Sciatic nerve (tissue), 2 donors: ENCODE measurements at regions not wholly inside any gene's neighbourhood (a gene's known extent, or its start where the extent isn't known, plus 50 kb on each side); places are given as distances from the start of the nearest gene placed in this dataset.

Experiments
- ATAC-seq: fragments of 200-7000 bp; cut with Tn5 transposase; one replicate; pipeline ENCODE4 v1.9.1; 2020; ENCODE audit warnings: mild to moderate bottlenecking, moderate library complexity
- DNase-seq: peaks from one replicate; pipeline ENCODE4 v3.0.0-alpha.2; 2020; ENCODE audit warnings: low spot score
- intact Hi-C: fragments of 100-400 bp; cut with DNase I; formaldehyde crosslinking; loops from one replicate; pipeline ENCODE4 v1.14.2; 2022
- donor health status: DM: no; HTN: no; CAD: no.
- donor health status: DM: no; HTN: no; CAD: no.

DNA sequence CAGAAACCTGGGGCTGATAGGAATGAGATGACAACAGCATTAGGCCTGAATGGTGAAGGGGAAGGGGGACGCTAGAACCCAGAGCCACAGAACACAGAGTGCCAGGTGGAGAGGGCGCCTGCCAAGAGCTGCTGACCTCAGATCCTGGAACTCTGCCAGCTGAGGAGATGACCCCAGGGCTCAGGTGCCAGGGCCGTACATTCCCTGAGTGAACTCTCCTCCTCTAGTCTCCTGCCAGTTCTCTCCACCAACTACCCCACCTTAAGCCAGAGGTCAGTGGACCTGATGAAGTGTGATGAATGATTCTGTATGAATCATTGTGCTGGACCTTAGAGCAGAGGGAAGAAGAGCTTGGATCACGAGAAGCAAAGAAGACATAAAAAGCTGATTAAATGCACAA, 1582.2 kb upstream of the ACVR2A start:
- peak; percentile 36 for ATAC-seq
- no peak for DNase-seq
- intact Hi-C loops = no loop called here

DNA sequence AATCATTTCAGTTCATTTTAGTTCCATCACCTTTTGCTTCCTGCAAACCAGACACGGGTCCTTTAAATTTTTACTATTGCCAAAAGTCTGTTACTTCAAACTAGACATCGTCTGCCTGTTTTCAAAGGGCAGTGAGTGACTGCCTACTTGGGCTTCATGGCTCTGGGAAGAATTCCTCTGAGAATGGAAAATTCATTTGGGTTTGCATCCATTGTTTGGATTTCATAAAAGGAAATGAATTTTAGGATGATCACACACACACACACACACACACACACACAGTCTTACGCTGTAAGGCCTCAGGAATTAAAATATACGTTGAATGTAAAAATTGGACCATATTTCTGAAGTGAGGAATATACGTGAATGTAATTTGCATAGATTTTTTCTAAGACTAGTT, 1584.3 kb upstream of the ACVR2A start:
- DNase-seq = no peak
- ATAC-seq = no peak
- intact Hi-C loops = no loop called here

DNA sequence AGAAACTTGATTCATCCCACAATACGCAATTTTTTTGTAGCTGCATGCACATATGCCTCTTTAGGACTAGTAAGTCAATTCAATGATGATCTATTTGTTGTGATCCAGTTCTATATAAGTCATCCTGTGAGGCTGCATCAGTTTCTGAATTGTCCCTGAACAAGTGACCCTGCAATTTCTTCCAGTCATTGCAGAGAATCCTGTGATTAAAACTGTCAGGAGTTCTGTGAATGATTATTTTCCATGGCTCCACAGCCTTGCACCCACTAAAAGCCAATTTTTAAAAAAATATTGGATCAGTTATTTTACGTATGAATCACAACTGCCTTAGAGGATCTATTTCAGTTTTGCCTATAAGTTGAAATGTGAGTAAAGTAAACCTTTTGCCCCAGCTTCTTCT, 1585.0 kb upstream of the ACVR2A start:
- ATAC-seq = no peak
- DNase-seq = no peak

DNA sequence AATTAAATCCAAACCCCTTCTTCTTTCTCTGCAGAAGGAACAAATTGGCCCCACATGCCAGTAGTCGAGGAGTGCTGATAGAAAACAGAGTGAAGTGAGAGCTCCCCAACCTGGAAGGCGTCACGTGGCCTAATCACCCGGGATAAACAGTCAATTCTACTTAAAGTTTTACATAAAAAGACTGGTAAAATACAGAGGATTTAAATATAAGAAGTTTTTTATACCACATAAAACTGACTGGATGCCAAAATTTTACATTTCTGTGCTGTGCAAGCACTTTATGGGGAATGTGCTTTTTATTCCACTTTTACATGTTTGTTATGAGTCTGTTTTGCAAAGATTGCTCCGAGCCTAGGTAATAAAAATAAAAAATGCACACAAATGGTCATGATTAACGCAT, 1586.8 kb upstream of the ACVR2A start:
- DNase-seq = no peak
- intact Hi-C loops = no loop called here
- no peak for ATAC-seq

More for the DNA sequence above, 1585.0 kb upstream of the ACVR2A start:
- intact Hi-C loops = no loop called here

DNA sequence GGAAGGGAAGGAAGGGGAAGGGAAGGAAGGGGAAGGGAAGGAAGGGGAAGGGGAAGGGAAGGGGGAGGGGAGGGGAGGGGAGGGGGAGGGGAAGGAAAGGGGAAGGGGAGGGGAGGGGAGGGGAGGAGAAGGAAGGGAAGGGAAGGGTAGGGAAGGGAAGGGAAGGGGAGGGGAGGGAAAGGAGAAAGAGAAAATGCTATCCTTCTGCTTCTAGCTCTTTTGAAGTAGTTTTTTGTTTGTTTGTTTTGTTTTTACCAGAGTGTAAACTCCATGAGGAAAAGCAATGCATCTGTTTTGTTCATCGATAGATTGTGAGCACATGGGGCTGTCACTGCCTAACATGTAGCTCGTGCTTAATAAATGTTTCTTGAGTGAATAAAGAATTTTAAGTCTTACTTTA, 1592.7 kb upstream of the ACVR2A start:
- no peak for ATAC-seq
- DNase-seq = no peak
- intact Hi-C loops = no loop called here

DNA sequence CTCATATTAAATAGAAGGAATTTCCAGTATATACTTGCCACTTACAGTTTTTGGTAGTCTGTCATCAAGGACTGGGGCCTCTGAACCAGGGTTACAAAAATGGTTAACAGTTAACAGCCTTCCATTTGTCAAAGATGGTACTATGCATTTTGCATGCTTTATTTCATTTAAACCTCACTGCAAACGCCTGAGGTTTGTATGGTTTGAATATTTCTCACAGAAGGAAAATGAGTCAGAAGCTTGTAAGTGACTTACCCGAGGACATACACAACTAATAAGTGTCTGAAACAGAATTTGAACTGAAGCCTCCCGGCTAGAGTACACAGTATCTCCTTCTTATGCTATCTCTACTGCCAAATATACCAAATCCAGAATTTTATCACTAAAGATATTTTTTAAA, 1593.5 kb upstream of the ACVR2A start:
- no peak for ATAC-seq
- no peak for DNase-seq
- intact Hi-C loops = no loop called here

DNA sequence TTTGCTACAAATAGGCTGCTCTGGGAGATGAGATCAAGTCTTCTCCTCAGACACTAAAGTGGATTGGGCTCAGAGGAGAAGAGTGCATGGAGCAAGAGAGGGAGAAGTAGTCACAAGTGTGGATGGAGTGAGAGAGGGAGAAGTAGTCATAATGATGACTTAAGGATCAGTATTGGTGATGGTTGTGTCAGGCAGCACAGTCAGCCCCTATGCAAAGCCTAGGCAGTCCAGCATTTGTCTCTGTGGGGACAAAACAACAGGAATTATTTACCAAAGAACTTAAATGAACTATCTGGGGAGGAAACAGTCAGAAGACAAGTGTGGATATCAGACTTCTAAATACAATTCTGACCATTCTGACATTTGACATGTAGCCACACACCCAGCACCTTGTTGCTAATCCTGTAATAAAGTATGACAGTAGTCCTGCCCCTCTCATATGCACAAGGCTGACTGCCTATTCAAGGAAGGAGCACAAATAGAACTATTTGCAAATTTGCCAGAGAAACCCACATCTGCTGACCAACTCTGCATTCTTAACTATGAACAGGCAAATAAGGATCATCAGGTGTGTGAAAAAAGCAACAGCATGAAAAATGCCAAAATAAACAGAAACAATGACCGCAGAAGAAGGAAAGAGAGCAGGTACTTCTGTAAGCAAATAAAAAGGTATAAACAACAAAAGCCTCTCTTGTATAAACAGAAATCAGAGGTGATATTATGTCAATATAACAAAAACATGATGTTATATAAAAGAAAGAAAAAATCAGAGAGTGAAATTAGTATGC, 1597.9 kb upstream of the ACVR2A start:
- intact Hi-C loops = no loop called here
- ATAC-seq (no peak), DNase-seq (no peak)

DNA sequence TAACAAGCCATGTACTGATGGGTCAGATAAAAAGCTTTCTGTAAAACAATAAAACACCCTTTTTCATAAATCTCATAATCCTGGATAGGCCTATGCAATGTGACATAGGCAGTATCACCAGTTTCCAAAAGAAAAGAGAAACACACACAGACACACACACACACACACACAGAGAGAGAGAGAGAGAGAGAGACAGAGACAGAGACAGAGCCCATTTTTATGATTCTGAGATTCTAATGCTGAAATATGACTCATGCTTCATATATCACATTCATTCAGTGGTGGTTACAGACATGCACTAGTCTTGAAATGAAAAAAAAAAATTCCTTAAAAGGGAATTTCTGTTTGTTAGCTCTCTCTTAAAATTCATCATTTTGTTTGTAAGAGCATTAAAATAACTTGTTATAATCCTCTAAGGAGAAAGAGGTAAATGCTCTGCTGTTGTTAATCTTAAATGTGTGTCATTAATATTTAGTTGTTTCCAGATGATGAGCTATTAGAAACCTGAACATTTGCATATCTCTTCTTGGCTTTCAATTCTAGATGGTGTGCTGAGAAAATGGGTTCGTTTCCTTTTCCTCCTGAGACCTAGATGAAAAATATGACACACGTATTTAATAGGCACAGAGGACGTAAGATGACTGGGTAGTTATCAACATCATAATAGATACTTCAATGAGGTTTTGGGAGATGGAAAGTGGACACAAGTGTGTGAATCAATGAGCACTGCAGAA, 1598.7 kb upstream of the ACVR2A start:
- DNase-seq = no peak
- intact Hi-C loops = no loop called here
- ATAC-seq = no peak

DNA sequence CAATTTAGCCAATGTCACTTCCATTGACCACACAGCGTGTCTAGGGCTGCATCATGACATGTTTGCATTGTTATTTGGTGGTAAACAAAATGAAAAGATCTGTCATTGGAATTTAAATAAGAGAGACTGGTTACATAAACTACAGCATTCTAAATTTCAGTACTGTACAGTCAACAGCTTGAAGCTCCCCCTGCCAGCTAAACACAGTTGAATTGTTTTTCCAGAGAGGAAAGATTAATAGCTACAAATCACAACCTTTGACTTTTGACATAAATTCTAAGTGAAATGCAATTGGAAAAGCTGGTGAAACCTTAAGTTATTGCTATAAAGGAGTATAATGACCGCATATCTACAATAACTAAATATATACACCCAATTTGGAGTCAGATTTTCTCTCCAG, 1600.0 kb upstream of the ACVR2A start:
- no peak for DNase-seq
- no peak for ATAC-seq
- intact Hi-C loops = no loop called here

DNA sequence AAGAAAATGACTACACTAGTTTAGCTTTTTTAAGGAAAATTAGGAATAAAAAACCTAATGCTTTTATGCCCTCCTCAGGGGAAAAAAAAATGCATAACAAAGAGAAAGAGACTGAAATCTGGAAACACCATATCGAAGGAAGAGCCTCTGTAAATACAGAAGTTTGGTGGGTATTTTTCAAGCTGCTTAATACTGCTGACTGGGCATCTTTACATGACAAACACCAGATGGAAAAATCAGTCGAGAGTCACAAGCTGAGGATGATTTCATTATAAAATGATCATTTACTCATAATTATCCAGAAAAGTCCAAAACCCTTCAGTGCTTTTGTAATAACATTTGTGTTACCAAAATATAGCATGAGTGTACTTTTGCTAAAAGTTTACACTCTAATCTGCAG, 1600.7 kb upstream of the ACVR2A start:
- intact Hi-C loops = no loop called here
- DNase-seq = no peak
- no peak for ATAC-seq

DNA sequence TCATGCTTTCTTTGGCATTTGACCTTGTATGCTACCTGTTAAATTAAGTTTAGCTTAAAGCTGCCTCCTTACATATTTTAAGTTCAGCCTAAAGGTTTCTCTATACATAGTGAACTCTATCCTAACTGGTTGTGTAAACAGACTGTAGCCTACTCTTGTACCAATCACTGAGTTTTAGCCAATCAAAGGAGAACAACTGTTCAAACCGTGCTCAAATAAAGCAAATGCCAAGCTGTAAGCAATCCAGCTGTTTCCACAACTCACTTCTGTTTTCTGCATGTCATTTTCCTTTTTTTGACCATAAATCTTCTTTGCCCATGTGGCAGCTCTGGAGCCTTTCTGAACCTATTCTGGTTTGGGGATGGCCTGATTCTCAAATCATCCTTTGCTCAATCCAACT, 1603.8 kb upstream of the ACVR2A start:
- DNase-seq (no peak), ATAC-seq (no peak)
- intact Hi-C loops = no loop called here

DNA sequence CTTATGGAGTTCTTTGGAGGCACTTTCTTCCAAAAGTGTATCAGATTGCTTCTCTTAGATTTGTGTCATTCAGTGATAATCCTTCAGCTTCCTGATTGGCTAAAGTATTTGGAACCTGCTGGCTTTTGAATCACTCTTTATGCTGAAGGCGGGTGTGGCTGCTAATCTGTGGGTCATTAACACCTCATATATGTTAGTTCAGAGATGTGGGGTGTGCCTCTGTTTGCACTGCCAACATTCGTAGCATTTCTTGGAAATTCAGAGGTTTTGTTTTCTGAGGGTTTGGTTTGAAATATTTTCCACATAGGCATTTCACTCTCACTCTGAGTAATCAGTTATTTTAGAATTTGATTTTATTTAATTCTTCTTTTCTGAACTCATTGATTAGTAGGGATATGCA, 1604.4 kb upstream of the ACVR2A start:
- DNase-seq = no peak
- ATAC-seq = no peak
- intact Hi-C loops = no loop called here

DNA sequence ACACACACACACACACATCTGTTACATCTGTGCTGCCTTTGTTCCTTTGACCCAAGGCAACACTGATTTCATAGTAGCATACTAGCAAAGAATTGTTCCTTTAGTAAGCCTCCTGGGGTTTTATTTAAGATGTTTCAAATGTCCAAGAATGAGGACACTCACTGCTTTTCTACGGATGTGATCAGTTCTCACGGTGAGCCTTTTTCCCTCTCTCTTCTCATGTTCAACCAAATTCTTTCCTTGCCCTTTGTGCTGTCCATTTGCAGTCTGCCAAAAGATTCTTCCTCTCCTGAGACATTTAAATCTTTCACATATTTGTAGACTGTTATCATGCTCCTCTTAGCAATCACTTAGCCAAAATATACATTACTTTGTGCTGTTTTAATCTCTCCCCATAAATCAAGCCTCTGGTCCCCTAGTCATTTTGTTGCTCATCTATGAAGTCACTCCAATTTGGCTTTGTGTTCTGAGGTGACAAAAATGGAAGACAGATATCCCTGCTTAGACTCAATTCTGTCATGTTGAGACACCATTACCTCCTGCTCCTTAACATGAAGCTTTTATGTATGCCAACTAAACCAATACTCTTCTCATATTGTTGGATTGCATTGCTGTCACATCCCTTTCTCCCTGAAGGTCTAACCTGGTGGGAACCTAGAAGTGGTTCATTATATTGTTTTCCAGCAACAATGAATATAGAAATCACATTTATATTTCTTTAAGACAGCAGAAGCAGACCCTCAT, 1605.3 kb upstream of the ACVR2A start:
- intact Hi-C loops = loop anchor here (5.0 kb wide), 1 partner anchor 1917 kb away; no protein-coding TSS in a partner anchor
- ATAC-seq (peak; percentile 82), DNase-seq (no peak)

DNA sequence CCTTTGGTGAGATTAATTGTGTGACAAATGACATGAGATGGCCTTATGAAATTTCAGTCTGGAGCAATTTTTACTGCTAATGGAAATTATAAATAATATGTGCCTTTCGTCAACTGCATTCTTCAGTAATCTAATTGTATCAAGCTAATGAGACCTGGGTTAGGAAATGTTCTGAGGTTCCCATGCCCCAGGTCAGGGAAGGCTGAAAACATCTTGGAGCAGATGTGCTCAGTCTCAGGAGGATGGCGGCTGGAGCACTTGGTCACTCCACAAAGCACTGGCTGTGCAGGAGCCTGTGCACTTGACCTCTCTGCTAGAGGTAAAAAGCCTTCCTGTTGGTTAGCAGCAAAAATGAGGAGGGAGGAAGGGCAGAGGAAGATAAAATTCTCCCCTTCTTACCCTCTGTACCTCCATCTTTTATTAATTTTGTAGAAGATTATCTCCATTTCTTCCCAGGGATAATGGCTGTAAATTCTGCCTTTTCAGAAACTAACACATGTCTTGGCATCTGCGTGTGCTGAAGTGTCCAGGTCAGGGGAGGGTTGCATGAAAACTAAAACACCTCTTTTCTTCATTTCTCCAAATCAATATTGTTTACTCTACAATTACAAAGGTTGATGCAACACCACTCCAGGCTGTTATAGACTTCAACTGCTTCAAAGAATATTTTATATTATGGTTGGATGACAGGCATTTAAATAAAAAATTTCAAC, 1606.4 kb upstream of the ACVR2A start:
- ATAC-seq (peak; percentile 88), DNase-seq (no peak)
- intact Hi-C loops = loop anchor here (5.0 kb wide), 1 partner anchor 1916 kb away; no protein-coding TSS in a partner anchor

DNA sequence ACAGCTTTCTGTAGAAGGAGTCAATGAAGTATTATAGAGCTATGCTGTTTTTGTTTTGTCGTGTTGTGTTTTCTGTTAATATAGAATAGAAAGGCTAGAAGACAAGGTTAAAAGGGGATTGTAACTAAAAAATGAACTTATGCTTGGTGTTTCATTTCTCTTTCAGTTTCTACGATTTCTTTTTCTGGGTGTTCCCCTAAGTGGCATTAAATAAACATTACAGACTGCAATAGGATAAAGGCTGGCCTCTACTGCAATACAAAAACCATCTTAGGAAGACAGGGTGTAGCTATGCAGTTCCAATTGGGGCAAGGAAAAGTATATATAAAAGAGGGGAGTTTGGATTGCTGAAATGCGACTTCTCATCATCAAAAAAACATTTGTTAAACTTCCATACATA, 1609.7 kb upstream of the ACVR2A start:
- intact Hi-C loops = loop anchor here (5.0 kb wide), 1 partner anchor 1913 kb away; no protein-coding TSS in a partner anchor
- DNase-seq = no peak
- ATAC-seq = no peak

DNA sequence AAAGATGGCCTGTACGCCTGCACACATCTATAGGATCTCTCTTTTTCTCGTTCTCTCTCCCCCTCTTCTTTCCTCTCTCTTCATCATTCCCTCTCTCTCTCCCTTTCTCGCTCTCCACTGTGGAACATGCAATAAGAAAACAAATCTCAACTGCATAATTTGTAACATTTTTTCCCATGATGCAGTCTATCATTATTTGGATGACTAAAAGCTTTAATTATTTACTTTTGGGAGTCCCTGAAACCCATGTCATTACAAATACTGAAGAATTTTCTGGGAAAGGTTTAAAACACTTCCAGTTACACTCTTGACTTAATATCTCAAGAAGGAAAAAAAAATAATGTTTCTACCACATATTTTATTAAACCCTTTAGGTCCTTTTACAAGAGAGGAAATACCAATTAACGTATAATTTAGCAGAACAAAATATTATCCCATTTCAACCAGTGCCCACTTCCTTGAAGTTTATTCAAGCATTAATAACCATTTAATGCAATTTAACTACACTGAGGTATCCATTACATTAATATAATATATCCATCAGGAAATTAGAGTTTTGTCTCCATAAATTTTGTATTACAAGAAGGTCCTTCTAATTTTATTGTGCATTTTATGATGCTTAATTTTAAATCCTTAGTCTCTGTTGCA, 1615.2 kb upstream of the ACVR2A start:
- ATAC-seq (no peak), DNase-seq (no peak)
- intact Hi-C loops = no loop called here

DNA sequence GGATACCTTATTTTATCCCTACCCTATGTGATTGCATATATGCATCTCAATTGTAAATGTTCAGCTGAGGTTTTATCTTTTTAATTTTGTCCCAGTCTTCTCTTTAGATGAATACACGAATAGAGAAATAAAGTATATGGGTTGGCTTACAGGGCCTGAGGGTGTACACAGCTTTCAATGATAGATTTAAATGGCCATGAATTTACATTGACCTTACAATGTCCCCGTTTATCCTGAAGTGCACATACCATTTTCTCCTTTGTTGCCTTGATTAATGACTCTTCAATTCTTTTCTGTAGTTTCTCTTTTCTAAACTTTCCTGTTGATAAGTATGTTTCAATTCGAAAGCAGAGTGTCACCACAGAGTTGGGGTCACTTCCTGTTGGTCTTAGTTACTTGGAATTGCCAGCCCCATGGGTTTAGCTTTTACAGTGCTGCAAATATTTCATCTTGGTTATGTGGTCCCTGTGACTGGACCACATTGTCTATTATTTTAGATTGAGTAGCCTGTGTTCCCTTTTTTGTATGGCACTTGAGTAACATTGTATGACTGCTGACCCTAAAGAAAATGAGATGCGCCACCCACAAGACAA, 1616.3 kb upstream of the ACVR2A start:
- intact Hi-C loops = no loop called here
- DNase-seq = no peak
- no peak for ATAC-seq

DNA sequence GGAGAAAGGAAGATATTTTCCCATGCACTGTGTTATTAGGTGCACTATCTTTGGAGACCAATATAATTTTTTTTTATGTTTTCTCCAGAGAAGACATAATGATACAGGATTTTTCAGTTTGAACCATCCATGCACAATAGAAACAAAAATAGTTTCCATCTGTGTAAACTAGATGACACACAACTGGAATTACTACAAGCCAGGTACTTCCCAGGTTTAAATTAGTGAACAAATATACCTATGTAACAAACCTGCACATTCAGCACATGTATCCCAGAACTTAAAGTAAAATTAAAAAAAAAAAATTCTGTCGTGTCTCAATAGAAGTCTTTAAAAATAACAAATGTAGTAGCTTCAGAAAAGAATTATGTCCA, 1616.8 kb upstream of the ACVR2A start:
- intact Hi-C loops = no loop called here
- DNase-seq (no peak), ATAC-seq (no peak)
